GM12874 (cell line): ENCODE measurements at regions not wholly inside any gene's neighbourhood (a gene's known extent, or its start where the extent isn't known, plus 50 kb on each side); places are given as distances from the start of the nearest gene placed in this dataset.

Source experiments
- TF ChIP-seq, protein P1 (sequence below): IDR thresholded peaks from 2 replicates; pipeline ENCODE4 v1.5.1; 2011; ENCODE audit warnings: low read depth, mild to moderate bottlenecking, control low read depth, low read length, moderate library complexity; ENCODE audit not compliant: insufficient read depth

DNA sequence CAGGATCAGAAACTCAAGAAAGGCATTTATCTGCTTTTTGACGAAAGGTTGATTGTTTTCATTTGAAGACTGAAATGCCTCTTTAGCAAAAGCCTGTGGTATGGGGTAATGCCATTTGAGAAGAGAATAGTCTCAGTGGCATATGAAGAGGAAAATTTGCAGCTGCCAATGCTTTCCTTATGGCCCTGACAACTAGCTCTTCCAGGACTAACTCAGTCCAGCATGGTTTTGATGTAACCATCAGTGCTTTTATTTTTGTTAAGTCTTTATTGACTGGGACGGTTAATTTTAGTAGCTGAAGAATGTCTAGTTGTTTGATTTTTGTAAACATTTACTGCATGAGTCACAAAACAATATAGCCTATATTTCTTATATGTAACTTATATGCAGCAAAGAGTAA, 158.4 kb downstream of the LNPK start:
- TF ChIP-seq, protein P1, sequence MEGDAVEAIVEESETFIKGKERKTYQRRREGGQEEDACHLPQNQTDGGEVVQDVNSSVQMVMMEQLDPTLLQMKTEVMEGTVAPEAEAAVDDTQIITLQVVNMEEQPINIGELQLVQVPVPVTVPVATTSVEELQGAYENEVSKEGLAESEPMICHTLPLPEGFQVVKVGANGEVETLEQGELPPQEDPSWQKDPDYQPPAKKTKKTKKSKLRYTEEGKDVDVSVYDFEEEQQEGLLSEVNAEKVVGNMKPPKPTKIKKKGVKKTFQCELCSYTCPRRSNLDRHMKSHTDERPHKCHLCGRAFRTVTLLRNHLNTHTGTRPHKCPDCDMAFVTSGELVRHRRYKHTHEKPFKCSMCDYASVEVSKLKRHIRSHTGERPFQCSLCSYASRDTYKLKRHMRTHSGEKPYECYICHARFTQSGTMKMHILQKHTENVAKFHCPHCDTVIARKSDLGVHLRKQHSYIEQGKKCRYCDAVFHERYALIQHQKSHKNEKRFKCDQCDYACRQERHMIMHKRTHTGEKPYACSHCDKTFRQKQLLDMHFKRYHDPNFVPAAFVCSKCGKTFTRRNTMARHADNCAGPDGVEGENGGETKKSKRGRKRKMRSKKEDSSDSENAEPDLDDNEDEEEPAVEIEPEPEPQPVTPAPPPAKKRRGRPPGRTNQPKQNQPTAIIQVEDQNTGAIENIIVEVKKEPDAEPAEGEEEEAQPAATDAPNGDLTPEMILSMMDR, result no peak

DNA sequence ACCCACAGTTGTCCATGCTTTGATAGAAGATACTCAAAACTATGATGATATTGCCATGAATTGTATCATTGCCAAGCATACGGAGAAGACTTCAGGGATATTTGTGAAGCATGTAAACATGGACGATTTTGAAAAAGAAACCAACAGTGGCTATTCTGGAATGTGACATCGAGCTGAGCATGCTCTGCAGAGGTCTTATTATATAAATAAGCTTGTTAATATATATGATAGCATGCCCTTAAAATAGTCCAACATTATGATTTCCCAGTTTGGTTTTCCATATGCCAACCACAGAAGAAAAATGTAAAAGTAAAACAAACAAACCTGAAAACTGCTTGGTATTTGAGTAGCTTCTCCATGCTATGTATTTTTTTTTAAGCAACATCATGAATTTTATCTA, 159.1 kb downstream of the LNPK start:
- TF ChIP-seq, protein P1, result no peak

DNA sequence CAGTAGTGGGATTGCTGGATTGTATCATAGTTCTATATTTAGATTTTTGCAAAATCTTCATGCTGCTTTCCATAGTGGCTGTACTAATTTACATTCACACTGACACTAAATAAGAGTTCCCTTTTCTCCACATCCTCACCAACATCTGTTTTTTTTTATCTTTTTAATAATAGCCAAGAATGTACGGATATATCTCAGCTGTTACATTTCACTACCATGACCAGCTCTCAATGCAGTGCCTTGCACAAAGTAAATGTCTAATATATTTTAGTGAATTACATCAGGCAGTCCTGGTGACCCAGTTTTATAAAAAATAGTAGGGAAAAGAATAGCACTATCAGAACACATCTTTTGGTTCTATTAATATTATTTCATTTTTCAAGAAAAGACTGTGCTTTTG, 161.8 kb downstream of the LNPK start:
- TF ChIP-seq, protein P1, result no peak

DNA sequence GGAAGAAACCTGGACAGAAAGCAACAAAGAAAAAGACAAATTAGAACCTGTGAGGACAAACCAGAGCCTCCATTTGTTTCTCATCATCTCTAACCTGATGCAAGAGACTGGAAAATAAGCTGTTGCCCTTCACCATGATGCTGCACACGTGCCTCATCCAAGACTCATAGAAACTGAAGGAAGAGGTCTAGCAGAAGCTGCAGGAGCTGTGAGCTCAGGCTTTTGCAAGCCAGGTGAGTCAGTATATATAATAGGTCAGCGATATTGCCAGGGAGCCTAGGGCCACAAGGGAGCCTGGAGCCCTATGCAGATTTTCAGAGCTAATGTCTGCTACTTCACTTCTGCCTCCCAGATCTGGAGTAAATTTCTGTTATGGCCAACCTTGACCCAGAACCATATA, 163.1 kb downstream of the LNPK start:
- TF ChIP-seq, protein P1, result no peak

DNA sequence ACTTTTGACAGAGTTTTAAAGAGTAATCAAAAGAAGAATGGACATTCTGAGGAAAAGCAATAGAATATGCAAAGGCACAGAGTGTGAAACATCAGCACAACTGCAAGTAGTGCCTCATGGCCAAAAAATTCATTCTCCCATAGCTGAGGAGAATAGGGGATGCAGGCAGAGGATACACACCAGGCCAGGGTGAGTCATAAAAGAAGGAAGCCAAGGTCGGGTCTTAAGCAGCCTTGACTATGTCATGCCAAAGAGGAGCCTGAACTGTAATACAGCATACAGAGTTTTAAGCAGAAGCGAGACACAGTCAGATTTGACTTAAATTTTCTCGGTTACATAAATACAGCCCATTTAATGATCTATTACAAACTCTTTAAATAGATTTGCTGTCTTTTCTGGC, 165.0 kb downstream of the LNPK start:
- TF ChIP-seq, protein P1, result no peak

DNA sequence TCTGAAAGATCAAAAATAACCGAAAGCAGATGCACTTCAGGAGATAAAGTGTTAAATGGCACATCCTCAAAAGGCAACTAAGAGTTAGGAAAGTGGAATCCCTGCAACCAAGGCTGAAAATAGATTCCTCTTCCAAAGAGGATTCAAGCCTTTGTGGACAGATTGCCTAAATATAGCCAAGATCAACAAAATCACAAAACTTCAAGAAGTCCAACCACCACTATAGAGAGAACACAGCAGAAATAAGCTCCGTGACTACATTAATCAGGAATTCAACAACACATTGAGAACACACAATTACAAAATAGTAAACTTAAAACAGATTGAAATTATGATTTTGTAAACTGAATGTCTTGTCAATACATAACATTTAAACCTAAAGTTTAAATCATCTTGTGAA, 165.7 kb downstream of the LNPK start:
- TF ChIP-seq, protein P1, result no peak

DNA sequence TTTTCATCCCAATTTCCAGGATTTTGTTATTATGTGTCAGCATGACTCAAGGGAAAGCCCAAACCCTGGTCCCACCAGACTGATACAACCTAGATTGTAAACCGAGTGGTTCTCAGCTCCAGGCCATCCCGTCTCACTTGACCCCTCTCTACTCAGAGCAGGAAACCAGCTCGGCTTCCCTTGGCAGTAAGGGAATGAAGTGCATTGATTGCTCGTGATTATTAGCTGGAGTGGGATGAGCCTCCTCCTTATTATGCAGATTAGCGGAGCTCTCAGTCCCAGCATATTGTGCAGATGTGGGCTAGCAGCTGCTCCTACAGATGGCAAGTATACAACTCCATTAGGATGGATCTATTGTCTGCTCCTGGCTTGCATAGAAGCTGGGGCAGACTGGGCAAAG, 167.6 kb downstream of the LNPK start:
- TF ChIP-seq, protein P1, result no peak

DNA sequence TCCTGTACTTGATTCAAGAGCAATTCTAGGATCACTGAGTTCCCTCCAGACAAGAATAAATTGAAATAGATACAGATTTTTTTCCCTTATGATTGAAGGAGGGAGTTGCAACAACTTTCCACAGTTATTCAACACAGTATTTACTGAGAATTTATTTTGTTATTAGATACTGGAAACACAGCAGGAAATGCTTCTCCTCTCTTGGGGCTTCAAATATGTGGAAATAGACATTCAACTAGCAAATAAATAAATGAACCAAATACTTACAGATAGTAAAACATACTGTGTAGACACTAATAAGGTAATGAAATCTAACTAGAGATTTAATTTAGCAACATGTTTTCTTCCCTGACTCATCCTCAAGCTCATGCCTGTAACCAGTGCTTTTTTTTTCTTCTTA, 169.2 kb downstream of the LNPK start:
- TF ChIP-seq, protein P1, result no peak
